Activated CD4-positive, alpha-beta T cell treated with anti-CD3 and anti-CD28 coated beads, Interleukin-2, amount 10 ng/mL, durations not matched to agents 24 days and 14 days (primary cell): ENCODE measurements at regions not wholly inside any gene's neighbourhood (a gene's known extent, or its start where the extent isn't known, plus 50 kb on each side); places are given as distances from the start of the nearest gene placed in this dataset.

ENCODE experiments used
- DNase-seq: peaks from one replicate; pipeline ENCODE4 v3.0.0; 2022
- H3K27ac Mint-ChIP-seq: one replicate; pipeline ENCODE4 v1.8.0; 2022; ENCODE audit warnings: mild to moderate bottlenecking, mixed read lengths
- H3K27me3 Mint-ChIP-seq: one replicate; pipeline ENCODE4 v1.8.0; 2022; ENCODE audit warnings: mixed read lengths
- H3K36me3 Mint-ChIP-seq: one replicate; pipeline ENCODE4 v1.8.0; 2022; ENCODE audit warnings: low read depth, mild to moderate bottlenecking, mixed read lengths
- H3K4me1 Mint-ChIP-seq: one replicate; pipeline ENCODE4 v1.8.0; 2021; ENCODE audit warnings: mixed read lengths
- H3K4me3 Mint-ChIP-seq: one replicate; pipeline ENCODE4 v1.8.0; 2022; ENCODE audit warnings: mild to moderate bottlenecking, moderate library complexity, mixed read lengths
- H3K9me3 Mint-ChIP-seq: one replicate; pipeline ENCODE4 v1.8.0; 2021; ENCODE audit warnings: mixed read lengths
- intact Hi-C: fragments of 100-400 bp; cut with micrococcal nuclease; formaldehyde crosslinking; loops from one replicate; pipeline ENCODE4 v1.15.1; 2023

DNA sequence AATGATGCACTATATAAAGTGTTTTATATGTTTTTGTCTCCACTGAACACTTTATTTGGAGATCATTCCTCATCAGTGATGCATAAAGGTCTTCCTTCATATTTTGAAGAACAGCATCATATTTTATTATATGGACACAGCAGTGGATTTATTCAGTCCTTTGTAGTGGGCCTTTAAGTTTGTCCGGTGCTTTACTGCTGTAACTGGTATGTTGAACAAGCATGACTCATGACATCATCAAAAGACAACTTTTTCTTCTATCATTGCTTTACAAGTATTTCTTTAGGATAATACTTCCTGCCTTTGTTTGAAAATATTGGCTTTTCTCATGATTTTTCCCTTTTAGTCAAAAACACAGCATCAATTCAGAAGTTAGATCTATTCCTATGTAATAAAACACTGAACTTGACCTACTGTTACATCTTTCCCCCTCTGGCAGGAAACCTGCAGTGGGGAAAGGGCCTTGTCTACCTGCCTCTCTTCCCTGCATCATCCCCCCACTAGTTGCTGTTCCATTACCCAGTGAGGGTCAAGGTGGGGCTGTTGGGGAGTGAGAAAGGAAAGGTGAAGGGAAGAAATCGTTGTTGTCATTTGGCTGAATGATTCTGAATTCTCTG, 241.2 kb downstream of the CYP26B1 start:
- H3K9me3 Mint-ChIP-seq, result peaks cover 4% of the 10 kb centered on the region
- intact Hi-C loops, result no loop called here
- H3K4me1 Mint-ChIP-seq, result no peaks in the 10 kb centered on the region
- DNase-seq, result no peak
- no peaks in the 10 kb centered on the region for H3K36me3 Mint-ChIP-seq
- no peak overlapping the region for H3K4me3 Mint-ChIP-seq
- H3K27ac Mint-ChIP-seq, result no peak overlapping the region
- H3K27me3 Mint-ChIP-seq, result peaks cover 2% of the 10 kb centered on the region

DNA sequence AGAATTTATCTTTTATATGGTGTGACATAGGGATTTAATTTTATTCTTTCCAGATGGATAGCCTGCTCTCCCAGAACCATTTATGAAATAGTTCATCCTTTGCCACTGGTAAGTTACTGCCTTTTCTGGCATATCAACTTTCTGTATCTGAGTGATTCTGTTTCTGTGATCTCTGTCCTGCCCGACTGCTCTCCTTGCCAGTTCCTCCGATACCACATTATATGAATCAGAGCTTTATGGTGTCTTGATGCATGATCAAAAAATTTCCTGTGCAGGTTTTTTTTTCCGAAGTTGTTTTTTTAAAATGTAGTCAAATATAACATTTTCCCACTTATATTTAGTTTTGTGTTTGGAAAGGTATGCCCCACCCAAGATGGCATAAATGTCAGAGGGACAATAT, 242.5 kb downstream of the CYP26B1 start:
- DNase-seq, result no peak
- no peaks in the 10 kb centered on the region for H3K4me1 Mint-ChIP-seq

DNA sequence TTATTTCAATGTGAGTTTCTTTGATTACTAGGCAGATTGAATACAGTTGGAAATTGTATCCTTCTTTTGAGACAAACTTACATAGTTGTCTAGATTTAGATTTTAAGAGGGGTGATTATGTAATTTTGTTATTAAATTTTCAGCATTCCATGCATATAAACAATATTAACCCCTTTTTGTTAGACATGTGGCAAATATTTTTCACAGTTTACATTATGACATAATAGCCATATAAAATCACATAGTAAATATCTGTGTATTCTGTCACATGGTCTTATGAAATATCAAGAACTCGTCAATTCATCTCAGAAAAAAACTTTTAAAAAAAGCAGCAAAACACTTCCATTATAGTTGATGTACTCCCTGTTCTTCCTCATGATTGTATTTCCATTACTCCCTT, 243.8 kb downstream of the CYP26B1 start:
- Mint-ChIP-seq H3K4me1 (no peaks in the 10 kb centered on the region), H3K36me3 (no peaks in the 10 kb centered on the region), H3K27ac (no peak overlapping the region), H3K9me3 (no peaks in the 10 kb centered on the region), H3K27me3 (peaks cover 2% of the 10 kb centered on the region), H3K4me3 (no peak overlapping the region)
- DNase-seq, result no peak
- intact Hi-C loops, result no loop called here

More for the DNA sequence above, 242.5 kb downstream of the CYP26B1 start:
- Mint-ChIP-seq H3K9me3 (peaks cover 4% of the 10 kb centered on the region), H3K36me3 (no peaks in the 10 kb centered on the region), H3K27me3 (peaks cover 2% of the 10 kb centered on the region), H3K27ac (no peak overlapping the region), H3K4me3 (no peak overlapping the region)
- intact Hi-C loops, result no loop called here

DNA sequence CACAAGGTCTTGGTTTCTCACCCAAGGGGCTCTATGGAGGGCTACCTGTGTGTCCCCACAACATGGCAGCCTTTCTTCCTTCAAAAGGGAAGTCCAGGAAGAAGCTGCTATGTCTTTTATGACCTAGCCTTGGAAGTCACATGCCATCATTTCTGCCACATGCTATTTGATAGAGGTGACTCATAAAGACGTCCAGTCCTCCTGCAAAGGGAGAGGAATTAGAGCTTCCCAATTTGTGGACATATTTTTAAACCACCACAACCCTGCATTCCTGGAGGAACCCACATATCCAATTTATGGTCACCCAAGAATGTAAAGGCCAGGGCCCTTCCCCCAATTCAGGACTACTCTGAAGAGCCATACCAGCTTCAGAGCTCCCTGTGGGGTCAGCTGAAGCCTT, 246.2 kb downstream of the CYP26B1 start:
- no peak for DNase-seq
- H3K9me3 Mint-ChIP-seq, result no peaks in the 10 kb centered on the region
- H3K27me3 Mint-ChIP-seq, result peaks cover 2% of the 10 kb centered on the region
- intact Hi-C loops, result no loop called here
- no peak overlapping the region for H3K27ac Mint-ChIP-seq
- no peaks in the 10 kb centered on the region for H3K36me3 Mint-ChIP-seq
- H3K4me1 Mint-ChIP-seq, result no peaks in the 10 kb centered on the region
- H3K4me3 Mint-ChIP-seq, result no peak overlapping the region

DNA sequence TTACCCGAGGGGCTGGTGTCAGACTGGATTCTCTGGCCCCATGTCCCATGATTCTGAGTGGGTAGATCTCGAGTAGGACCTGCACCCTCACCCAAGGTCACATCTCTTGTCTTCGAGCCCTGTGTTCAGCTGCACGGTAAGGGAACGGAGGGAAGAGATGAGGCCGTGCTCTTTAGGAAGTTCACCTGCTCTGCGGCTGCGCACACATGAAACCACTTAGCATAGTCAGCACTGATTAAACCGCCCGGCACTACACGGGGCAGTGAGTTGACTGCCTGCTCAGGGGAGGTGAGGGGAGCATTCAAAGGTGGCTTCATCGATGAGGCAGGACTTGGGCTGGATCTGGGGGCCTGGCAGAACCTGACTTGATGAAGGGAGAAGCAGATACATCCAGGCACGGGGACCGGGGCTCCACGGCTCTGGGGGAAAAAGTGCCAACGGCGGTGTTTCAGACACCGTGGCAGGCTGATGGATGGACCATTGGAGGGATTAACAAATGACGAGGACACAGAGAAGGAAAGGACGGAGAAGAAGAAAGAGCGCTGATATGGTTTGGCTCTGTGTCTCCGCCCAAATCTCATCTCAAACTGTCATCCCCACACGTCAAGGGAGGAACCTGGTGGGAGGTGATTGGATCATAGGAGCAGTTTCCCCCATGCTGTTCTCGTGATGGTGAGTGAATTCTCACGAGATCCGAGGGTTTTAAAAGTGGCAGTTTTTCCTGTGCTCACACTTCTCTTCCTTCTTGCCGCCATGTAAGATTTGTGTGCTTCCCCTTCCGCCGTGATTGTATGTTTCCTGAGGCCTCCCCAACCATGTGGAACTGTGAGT, 248.6 kb downstream of the CYP26B1 start:
- no peaks in the 10 kb centered on the region for H3K4me1 Mint-ChIP-seq
- H3K27me3 Mint-ChIP-seq, result peaks cover 2% of the 10 kb centered on the region
- no peaks in the 10 kb centered on the region for H3K36me3 Mint-ChIP-seq
- intact Hi-C loops, result no loop called here
- DNase-seq, result no peak
- no peaks in the 10 kb centered on the region for H3K9me3 Mint-ChIP-seq
- H3K4me3 Mint-ChIP-seq, result no peak overlapping the region
- H3K27ac Mint-ChIP-seq, result no peak overlapping the region

DNA sequence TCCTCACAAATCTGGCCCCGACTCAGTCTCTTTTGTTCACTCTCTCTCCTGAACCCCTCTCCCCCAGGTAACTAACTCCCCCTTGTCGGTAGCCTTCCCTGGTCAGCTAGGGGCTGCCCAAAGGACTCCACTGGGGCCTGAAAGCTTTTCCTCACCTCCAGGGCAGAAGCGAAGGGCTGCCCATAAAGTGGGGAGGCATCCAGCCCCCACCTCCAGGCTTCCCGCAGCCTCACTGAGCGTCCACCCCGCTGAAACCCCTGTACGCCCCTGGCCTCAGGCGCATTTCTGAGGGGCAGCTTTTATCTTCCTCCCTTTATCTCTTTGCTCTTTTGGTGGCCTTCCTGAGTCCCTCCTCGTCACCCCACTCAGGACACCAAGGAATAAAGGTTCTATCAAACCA, 249.3 kb downstream of the CYP26B1 start:
- no peaks in the 10 kb centered on the region for H3K9me3 Mint-ChIP-seq
- no peak for DNase-seq
- intact Hi-C loops, result no loop called here
- no peaks in the 10 kb centered on the region for H3K4me1 Mint-ChIP-seq
- H3K36me3 Mint-ChIP-seq, result no peaks in the 10 kb centered on the region
- no peak overlapping the region for H3K4me3 Mint-ChIP-seq
- no peak overlapping the region for H3K27ac Mint-ChIP-seq
- H3K27me3 Mint-ChIP-seq, result peaks cover 2% of the 10 kb centered on the region

DNA sequence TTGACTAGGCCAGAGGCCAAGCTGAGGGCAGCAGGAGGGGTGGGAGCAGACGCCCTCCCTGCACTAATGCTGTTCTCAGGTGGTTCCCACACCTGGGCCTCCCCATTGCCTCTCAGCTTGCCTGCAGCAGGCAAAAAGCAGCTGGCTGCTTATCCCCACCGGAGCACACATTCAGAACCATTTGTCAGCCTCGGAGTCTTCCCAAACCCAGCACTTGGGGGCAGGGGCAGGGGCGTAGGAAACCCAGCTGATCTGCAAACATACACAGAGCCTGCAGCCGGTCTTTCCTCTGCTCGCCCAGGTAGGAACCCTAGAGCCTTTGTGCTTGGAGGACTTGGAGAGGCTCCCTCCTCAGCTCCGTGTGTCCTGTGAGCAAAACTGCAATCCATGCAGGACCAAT, 249.8 kb downstream of the CYP26B1 start:
- H3K9me3 Mint-ChIP-seq, result no peaks in the 10 kb centered on the region
- no peak for DNase-seq
- H3K4me3 Mint-ChIP-seq, result no peak overlapping the region
- intact Hi-C loops, result no loop called here
- H3K4me1 Mint-ChIP-seq, result no peaks in the 10 kb centered on the region
- peaks cover 2% of the 10 kb centered on the region for H3K27me3 Mint-ChIP-seq
- H3K36me3 Mint-ChIP-seq, result no peaks in the 10 kb centered on the region
- no peak overlapping the region for H3K27ac Mint-ChIP-seq

DNA sequence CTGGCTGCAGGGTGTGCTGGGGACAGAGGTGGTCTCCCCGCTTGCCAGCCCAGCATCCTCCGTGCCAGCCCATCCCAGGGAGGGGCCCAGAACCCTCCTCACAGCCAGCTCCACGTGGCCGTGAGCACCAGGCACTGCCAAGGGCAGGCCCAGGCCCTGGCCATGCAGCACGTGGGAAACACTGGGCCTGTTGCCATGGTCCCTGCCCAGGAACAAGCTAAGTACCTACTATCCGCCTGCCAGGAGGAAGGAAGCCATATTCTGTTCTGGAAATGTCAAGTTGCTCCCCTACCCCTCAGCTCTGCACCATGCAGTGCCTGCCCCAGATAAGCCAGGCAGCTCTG, 250.6 kb downstream of the CYP26B1 start:
- intact Hi-C loops, result no loop called here
- Mint-ChIP-seq H3K36me3 (no peaks in the 10 kb centered on the region), H3K27me3 (no peaks in the 10 kb centered on the region), H3K4me3 (no peak overlapping the region), H3K27ac (no peak overlapping the region), H3K4me1 (no peaks in the 10 kb centered on the region), H3K9me3 (no peaks in the 10 kb centered on the region)
- DNase-seq, result no peak

DNA sequence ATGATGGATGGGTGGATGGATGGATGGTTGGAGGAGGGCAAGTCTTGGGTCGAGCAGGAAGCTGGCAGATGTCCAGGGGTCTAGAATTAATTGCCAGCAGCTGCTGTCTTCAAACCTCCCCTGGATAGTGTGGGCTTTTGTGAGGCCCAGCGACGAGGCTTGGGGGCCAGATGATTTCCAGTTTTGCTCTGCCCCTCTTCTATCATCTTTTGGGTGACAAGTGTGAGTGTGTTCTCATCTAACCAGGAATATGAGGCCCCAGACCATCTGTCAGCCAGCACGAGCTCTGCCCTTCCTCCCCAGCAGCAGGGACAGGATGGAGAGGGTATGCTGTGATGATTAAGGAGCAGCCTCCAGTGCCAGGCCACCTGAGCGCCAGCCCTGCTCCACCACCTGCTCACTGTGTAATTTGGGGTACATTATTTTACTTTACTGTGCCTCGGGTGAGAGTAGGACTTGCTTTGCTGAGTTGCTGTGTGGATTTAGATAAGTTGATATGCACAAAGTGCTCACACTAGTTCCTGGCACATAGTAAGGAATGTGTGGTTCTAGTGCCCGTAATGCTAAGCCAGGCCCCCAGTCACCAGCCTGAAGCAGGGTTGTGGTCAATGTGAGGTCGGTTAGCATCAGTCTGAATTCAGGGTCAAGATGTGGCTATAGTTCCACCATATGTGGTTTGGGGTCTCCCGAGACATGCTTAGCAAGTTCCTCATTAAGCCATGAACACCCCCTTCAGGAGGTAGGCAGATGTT, 251.1 kb downstream of the CYP26B1 start:
- H3K27me3 Mint-ChIP-seq, result no peaks in the 10 kb centered on the region
- H3K27ac Mint-ChIP-seq, result no peak overlapping the region
- DNase-seq, result no peak
- intact Hi-C loops, result no loop called here
- H3K36me3 Mint-ChIP-seq, result no peaks in the 10 kb centered on the region
- H3K4me3 Mint-ChIP-seq, result no peak overlapping the region
- no peaks in the 10 kb centered on the region for H3K4me1 Mint-ChIP-seq
- no peaks in the 10 kb centered on the region for H3K9me3 Mint-ChIP-seq

DNA sequence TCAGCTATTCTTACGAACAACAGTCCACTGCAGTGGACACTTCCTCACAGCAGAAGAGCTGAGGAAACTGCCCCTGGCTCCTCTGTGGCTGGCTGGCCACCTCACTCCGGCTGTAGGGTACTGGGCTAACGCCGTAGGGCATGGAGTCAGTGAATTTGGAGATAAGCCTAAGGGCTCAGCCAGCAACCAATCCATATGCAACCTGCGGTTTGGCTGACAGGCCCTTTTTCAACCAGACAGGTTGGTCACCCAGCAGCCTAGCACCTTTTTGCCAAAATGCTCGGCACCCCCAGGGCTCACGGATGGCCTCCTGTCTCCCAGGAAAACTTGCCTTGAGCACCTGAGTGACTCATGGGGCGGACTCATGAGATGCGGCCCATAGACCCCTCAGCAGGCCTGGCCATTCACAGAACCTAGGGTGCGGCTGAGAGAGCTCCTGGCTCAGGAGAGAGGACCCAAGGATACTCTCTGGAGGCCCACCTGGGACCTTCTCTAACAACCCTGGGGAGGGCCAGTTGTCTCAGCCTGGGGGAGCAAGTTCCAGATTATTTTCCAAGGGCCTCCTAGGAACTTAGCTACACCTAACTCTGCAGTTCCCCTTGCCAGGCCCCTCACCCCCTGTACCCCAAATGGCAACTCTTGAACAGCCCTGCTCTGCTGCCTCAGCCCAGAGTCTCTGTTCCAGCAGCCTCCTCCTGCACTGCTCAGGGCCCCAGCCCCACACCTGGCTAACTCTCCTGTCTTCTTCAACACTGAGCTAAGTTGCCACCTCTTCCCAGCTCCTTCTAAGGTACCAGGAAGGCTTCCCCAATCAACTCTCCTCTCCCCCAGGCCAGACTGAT, 252.1 kb downstream of the CYP26B1 start:
- intact Hi-C loops, result no loop called here
- no peak overlapping the region for H3K4me3 Mint-ChIP-seq
- no peaks in the 10 kb centered on the region for H3K27me3 Mint-ChIP-seq
- peak; percentile 30 for DNase-seq
- H3K4me1 Mint-ChIP-seq, result no peaks in the 10 kb centered on the region
- no peaks in the 10 kb centered on the region for H3K9me3 Mint-ChIP-seq
- H3K27ac Mint-ChIP-seq, result no peak overlapping the region
- no peaks in the 10 kb centered on the region for H3K36me3 Mint-ChIP-seq

DNA sequence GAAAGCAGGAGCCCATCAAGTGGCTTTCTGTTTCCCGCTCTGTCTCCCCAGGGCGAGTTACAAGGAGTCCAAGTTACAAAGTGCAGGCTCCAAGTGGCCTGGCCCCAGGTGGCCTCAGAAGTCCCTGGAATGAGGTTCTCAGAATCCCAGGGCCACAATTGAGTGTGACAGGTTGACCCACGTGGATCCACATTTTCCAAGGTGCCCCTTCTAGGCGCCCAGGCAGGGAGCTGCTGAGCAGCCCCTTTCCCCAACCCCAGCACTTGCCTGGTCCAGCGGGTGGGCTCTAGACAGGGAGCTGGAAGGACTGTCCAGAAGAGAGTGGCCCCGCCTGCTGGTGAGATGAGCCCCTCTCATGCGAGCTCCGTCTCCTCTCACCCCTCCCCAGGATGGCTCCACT, 253.4 kb downstream of the CYP26B1 start:
- Mint-ChIP-seq H3K9me3 (no peaks in the 10 kb centered on the region), H3K4me3 (no peak overlapping the region), H3K36me3 (no peaks in the 10 kb centered on the region), H3K27ac (no peak overlapping the region), H3K4me1 (no peaks in the 10 kb centered on the region), H3K27me3 (no peaks in the 10 kb centered on the region)
- DNase-seq, result peak; percentile 35
- intact Hi-C loops, result no loop called here

DNA sequence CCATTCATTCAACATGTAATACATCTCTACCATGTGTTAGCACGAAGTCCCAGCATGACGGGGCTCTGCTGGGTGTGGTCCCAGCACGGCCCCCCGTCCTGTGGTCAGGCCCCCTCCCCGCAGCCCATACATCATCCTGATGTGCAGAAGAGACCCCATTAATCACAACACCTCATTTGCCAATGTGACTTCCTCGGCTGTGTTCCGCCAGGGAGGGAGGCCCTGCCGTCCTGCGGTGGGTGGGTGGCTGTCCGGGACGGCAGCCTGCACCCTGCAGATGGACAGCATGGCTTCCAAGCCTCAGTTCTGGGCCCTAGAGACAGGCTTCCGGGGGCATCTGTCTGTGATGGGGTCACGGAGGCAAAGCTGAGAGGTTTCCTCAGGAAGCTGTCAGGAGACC, 254.0 kb downstream of the CYP26B1 start:
- peak; percentile 34 for DNase-seq
- no peak overlapping the region for H3K27ac Mint-ChIP-seq
- no peaks in the 10 kb centered on the region for H3K9me3 Mint-ChIP-seq
- H3K4me3 Mint-ChIP-seq, result no peak overlapping the region
- no peaks in the 10 kb centered on the region for H3K4me1 Mint-ChIP-seq
- H3K36me3 Mint-ChIP-seq, result no peaks in the 10 kb centered on the region
- intact Hi-C loops, result no loop called here
- H3K27me3 Mint-ChIP-seq, result no peaks in the 10 kb centered on the region

DNA sequence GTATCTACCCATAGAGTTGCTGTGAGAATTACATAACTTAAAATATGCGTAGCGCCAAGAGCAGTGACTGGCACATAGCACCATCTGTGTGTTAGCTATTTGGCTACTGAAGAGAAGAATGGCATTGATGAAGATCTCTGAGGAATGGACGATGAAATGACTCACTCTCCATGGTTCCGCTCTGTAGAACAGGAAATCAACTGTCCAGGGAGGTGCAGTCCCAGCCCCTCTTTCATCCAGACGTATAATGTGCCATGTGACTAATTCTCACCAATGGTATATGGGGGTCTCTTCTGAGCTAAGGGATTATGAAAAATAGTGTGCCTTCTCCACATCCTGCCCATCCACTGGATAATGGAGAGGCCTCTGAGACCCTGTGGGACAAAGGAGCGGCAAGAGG, 254.8 kb downstream of the CYP26B1 start:
- no peaks in the 10 kb centered on the region for H3K27me3 Mint-ChIP-seq

DNA sequence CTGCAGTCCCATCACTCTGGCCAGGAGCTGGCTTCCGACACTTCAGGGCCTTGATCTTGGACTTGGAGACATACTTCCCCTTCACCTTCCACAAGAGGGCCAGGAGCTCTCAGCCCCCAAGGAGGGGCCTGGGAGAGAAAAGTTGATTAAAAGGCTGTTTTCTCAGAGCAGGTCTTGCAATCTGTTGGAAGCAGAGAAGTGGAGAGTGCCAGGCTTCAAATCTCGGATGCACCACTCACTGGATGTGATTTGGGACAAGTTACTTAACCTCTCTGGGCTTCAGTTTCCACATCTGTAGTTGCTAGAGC, 255.3 kb downstream of the CYP26B1 start:
- intact Hi-C loops, result no loop called here
- Mint-ChIP-seq H3K4me1 (no peaks in the 10 kb centered on the region), H3K9me3 (no peaks in the 10 kb centered on the region), H3K27me3 (no peaks in the 10 kb centered on the region), H3K4me3 (no peak overlapping the region), H3K36me3 (no peaks in the 10 kb centered on the region), H3K27ac (no peak overlapping the region)
- DNase-seq, result no peak

More for the DNA sequence above, 254.8 kb downstream of the CYP26B1 start:
- Mint-ChIP-seq H3K4me3 (no peak overlapping the region), H3K9me3 (no peaks in the 10 kb centered on the region), H3K27ac (no peak overlapping the region), H3K4me1 (no peaks in the 10 kb centered on the region), H3K36me3 (no peaks in the 10 kb centered on the region)
- intact Hi-C loops, result no loop called here
- DNase-seq, result no peak
